ENCODE measurements at regions not wholly inside any gene's neighbourhood (a gene's known extent, or its start where the extent isn't known, plus 50 kb on each side); places are given as distances from the start of the nearest gene placed in this dataset.

- Histone ChIP-seq H3K9me3 (ENCODE audit: insufficient read depth in 2 of 2, low read depth in 1 of 2, low read length in 1 of 2) (no peaks in the 10 kb centered on the region), H3K4me1 (replicated peaks in 1 of 4; ENCODE audit: control insufficient read depth in 3 of 4, insufficient read depth in 4 of 4, low read length in 3 of 4) (no peaks in the 10 kb centered on the region), H4K8ac (ENCODE audit: extremely low read depth, insufficient read depth, low read length) (no peak overlapping the region), H3K23ac (ENCODE audit: insufficient read length) (no peak overlapping the region), H3K9ac (replicated peaks in 1 of 4; ENCODE audit: extremely low read depth in 1 of 4, low read depth in 3 of 4, low read length in 3 of 4) (no peak overlapping the region), H4K20me1 (replicated peaks in 1 of 2; ENCODE audit: control insufficient read depth in 1 of 2, insufficient read depth in 2 of 2, low read length in 2 of 2) (no peaks in the 10 kb centered on the region), H3K18ac (ENCODE audit: extremely low read depth, low read length) (no peak overlapping the region), H3K79me1 (ENCODE audit: low read depth, low read length) (no peaks in the 10 kb centered on the region), H3K56ac (replicated peaks; ENCODE audit: insufficient read length, low read depth, low read length) (no peak overlapping the region), H4K91ac (replicated peaks; ENCODE audit: insufficient read length, low read length) (no peak overlapping the region), H2BK5ac (ENCODE audit: low read depth, low read length) (no peak overlapping the region), H2BK20ac (ENCODE audit: low read length) (no peak overlapping the region), H3K4me3 (ENCODE audit: extremely low read depth in 1 of 4, insufficient read depth in 2 of 4, low read depth in 3 of 4, low read length in 4 of 4) (no peak overlapping the region), H3K27me3 (replicated peaks in 1 of 4; ENCODE audit: control insufficient read depth in 3 of 4, extremely low read depth in 1 of 4, insufficient read depth in 3 of 4, low read length in 3 of 4) (no peaks in the 10 kb centered on the region), H2BK12ac (ENCODE audit: low read depth, low read length) (no peak overlapping the region), H2AFZ (ENCODE audit: low read length) (no peak overlapping the region), H3K79me2 (ENCODE audit: control insufficient read depth in 1 of 2, insufficient read depth in 2 of 2, low read length in 2 of 2) (no peaks in the 10 kb centered on the region), H4K5ac (ENCODE audit: insufficient read length, low read depth, low read length) (no peak overlapping the region), H3K4ac (replicated peaks; ENCODE audit: insufficient read length, low read depth, low read length) (no peak overlapping the region), H2AK5ac (ENCODE audit: low read depth, low read length) (no peak overlapping the region), H2BK15ac (ENCODE audit: low read length) (no peak overlapping the region), H3K14ac (ENCODE audit: insufficient read length) (no peak overlapping the region), H2BK120ac (replicated peaks; ENCODE audit: low read depth, low read length) (no peak overlapping the region), H3K36me3 (ENCODE audit: control insufficient read depth in 2 of 4, insufficient read depth in 4 of 4, low read length in 3 of 4) (no peaks in the 10 kb centered on the region), H3K4me2 (ENCODE audit: insufficient read depth in 1 of 2, low read depth in 2 of 2, low read length in 2 of 2) (no peak overlapping the region), H3K23me2 (ENCODE audit: low read depth, low read length) (no peaks in the 10 kb centered on the region), H3K27ac (ENCODE audit: low read depth, low read length) (no peak overlapping the region)
- DNase-seq (ENCODE audit: low read depth in 1 of 2, low spot score in 2 of 2) (no peak), FAIRE-seq (no peak)
- ChIA-PET POLR2A (ENCODE audit: partially characterized antibody) (no interaction called here), CTCF (ENCODE audit: partially characterized antibody) (interaction anchor here (1.7 kb wide), 1 partner anchor 14 kb away, joined by 6 read pairs; no protein-coding TSS in a partner anchor)
- WGBS, 2 experiments (ENCODE audit: extremely low coverage in 1 of 2, insufficient coverage in 1 of 2, insufficient read length in 1 of 2, insufficient replicate concordance in 2 of 2, low coverage in 1 of 2, low lambda C conversion rate in 2 of 2, missing lambda C conversion rate in 1 of 2), result 87% methylated on average over 1 of the region's 1 CpG; no CpG with 5 or more reads in 1 of the 2 experiments
- TF ChIP-seq EZH2 (IDR thresholded peaks at IDR 0.05; ENCODE audit: low read depth, low read length, severe bottlenecking) (no peak), BACH1 (IDR thresholded peaks at IDR 0.05; ENCODE audit: low read length) (no peak), GABPA (IDR thresholded peaks at IDR 0.05; ENCODE audit: borderline replicate concordance, insufficient read depth, low read length) (no peak), ATF3 (IDR thresholded peaks at IDR 0.05; ENCODE audit: insufficient read depth, low read depth, low read length) (no peak), HDAC6 (IDR thresholded peaks at IDR 0.05; ENCODE audit: low read depth, low read length) (no peak), POU5F1 (IDR thresholded peaks at IDR 0.05; ENCODE audit: low read depth, low read length) (no peak), TEAD4 (IDR thresholded peaks at IDR 0.05; ENCODE audit: low read depth, low read length) (no peak), EGR1 (IDR thresholded peaks at IDR 0.05; ENCODE audit: borderline replicate concordance, low read depth, low read length) (no peak), CBX5 (IDR thresholded peaks at IDR 0.05; ENCODE audit: low read depth, low read length) (no peak), SIN3A (conservative IDR thresholded peaks at IDR 0.05 in 1 of 2, IDR thresholded peaks at IDR 0.05 in 1 of 2; ENCODE audit: low read depth in 1 of 2, low read length in 2 of 2) (no peak), BCL11A (IDR thresholded peaks at IDR 0.05; ENCODE audit: low read depth in 2 of 2, low read length in 2 of 2) (no peak)
- TF ChIP-seq, protein P1, sequence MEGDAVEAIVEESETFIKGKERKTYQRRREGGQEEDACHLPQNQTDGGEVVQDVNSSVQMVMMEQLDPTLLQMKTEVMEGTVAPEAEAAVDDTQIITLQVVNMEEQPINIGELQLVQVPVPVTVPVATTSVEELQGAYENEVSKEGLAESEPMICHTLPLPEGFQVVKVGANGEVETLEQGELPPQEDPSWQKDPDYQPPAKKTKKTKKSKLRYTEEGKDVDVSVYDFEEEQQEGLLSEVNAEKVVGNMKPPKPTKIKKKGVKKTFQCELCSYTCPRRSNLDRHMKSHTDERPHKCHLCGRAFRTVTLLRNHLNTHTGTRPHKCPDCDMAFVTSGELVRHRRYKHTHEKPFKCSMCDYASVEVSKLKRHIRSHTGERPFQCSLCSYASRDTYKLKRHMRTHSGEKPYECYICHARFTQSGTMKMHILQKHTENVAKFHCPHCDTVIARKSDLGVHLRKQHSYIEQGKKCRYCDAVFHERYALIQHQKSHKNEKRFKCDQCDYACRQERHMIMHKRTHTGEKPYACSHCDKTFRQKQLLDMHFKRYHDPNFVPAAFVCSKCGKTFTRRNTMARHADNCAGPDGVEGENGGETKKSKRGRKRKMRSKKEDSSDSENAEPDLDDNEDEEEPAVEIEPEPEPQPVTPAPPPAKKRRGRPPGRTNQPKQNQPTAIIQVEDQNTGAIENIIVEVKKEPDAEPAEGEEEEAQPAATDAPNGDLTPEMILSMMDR (IDR thresholded peaks at IDR 0.05; ENCODE audit: control extremely low read depth in 1 of 3, insufficient read depth in 1 of 3, low read depth in 1 of 3, low read length in 3 of 3), result no peak
These were observed 367.0 kb downstream of the STK39 start for GRCh38 chr2:167880415-167880814.
